HG03439 (cell line): ENCODE measurements at regions not wholly inside any gene's neighbourhood (a gene's known extent, or its start where the extent isn't known, plus 50 kb on each side); places are given as distances from the start of the nearest gene placed in this dataset.
"Not testable (repeated sequence)": the region's sequence is repeated elsewhere in the genome, so short reads cannot be mapped to it uniquely, and the experiment has no call there.

Experiments
- ATAC-seq: cut with Tn5 transposase; IDR thresholded peaks from one replicate; pipeline ENCODE4 v1.9.1; 2021; ENCODE audit warnings: mild to moderate bottlenecking, moderate library complexity; ENCODE audit not compliant: unreplicated experiment

DNA sequence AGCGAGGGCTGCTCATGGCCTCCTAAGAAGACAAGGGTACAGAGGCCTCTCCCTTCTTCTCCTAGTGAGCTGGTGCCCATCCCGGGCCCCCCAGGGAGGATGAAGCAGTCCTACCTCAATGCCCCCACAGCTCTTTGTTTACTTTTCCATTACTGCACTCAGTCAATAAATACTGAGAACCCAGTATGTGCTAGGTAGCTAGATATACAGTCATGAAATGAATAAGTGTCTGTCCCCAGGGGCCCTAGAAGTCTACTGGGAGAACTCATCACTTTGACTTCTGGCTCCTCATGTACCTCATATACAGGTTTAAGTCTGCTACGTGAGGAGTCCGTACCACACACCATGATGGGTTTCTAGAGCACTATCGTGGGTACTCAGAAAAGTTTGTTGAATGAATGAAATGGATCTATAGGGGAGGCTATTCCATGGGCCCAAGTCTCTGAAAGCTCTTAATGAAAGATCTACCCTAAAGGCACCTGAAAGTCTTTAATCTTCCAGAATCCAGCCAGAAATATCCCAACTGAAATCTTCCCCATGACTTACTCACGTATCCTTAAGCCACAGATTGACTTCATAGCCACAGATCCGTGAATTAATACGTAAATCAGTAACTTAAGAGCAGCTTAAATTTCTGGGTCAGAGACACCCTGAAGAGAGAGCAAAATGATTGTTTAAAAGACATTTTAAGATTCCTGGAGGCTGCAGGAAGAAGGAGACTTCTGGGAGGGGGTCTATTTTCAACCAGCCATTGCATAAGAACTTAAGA lies 51.6 kb upstream of the POMP start:
- ATAC-seq, result peak; percentile 70

GRCh38 chr13:28606466-28606865 lies 52.5 kb upstream of the POMP start:
- ATAC-seq, result no peak

GRCh38 chr13:28605147-28605546 lies 53.8 kb upstream of the POMP start:
- not testable (repeated sequence) for ATAC-seq

DNA sequence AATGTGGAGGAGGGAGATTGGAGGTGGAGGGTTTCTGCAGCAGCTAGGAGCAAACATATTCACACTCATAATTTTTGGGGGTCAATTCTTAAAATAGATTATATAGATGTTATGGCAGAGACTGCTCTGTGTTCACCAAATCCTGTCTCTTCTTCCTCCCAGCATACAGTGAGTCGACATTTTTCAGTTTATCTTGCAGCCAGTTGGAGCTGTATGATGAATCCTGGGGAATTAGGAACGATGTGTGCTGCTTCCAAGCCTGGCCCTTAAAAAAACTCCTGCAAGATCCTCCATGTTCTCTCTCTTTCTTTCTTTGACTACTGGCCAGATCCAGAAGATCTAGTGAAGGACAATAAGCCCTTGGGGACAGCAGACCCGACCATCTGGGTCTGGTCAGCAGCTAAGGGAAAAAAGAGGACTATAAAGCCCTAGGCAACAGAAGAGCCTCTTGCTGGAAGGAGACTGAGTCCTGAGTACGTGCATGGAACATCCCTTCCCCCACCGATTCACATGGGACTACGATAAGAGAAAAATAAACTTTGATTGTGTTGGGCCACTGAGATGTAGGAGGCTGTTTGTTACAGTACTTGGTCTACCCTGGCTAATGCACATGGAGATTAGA lies 55.8 kb upstream of the POMP start:
- ATAC-seq, result no peak

GRCh38 chr13:28602580-28602979 lies 56.4 kb upstream of the POMP start:
- ATAC-seq, result no peak

- ATAC-seq, result no peak
Measured at GRCh38 chr13:28601581-28601980, 57.3 kb upstream of the POMP start.

- no peak for ATAC-seq
Measured at GRCh38 chr13:28597641-28598040, 61.3 kb upstream of the POMP start.

DNA sequence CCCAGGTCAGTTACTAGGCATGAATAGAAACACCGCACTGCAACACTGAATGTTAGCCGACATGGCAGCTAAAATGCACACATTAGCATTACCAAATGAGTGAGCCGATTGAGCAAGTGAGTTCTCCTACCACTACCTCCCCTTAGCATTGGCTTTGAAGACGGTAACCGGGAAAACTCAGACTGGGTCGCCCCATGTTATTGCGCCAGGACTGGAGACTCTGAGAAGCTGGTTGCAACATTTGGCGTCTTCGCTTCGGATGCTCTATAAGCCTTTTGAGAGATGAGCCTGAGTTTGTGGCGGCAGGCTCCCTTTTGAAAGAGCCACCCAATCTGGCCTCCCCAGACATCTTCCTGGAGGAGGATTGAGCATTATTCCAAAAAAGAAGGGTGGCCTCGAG lies 68.5 kb upstream of the POMP start:
- ATAC-seq, result no peak

GRCh38 chr13:28588296-28588695 lies 70.6 kb upstream of the POMP start:
- no peak for ATAC-seq

- no peak for ATAC-seq
Measured at GRCh38 chr13:28587174-28587540, 71.8 kb upstream of the POMP start.

DNA sequence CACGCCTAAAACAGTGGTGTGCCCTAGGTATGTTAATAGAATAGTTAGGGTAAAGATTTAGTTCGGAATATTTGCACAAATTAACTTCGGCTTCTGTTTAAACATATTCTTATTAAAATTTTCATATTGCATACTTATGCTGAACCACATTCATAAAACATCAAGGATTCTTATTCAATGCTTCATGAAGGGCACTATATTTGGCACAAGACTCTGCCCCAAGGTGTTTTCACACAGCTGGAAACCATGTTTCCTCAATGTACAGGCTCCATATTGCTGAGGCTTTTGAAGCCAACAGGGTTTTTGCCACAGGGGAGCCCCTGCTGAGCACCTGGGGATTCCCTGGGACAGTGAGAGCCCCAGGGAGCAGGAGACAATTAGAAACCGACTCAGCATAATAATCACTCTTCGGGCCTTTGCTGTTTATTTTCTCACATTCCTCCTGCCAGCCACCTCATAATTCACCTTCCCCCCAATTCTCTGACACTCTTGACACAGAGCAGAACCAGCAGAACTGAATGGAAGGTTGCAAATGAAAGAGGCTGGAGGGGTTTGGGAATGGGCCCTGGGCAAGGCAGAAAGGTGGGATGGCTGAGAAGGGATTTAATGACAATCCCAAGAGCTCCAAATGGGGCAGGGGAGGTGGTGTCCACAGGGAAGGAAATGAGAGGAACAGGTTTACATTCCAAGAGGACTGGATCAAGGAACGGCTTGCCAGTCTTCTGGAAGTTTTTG lies 72.3 kb upstream of the POMP start:
- no peak for ATAC-seq

GRCh38 chr13:28585561-28585960 lies 73.4 kb upstream of the POMP start:
- no peak for ATAC-seq

- no peak for ATAC-seq
Measured at GRCh38 chr13:28584873-28585381, 74.0 kb upstream of the POMP start.

DNA sequence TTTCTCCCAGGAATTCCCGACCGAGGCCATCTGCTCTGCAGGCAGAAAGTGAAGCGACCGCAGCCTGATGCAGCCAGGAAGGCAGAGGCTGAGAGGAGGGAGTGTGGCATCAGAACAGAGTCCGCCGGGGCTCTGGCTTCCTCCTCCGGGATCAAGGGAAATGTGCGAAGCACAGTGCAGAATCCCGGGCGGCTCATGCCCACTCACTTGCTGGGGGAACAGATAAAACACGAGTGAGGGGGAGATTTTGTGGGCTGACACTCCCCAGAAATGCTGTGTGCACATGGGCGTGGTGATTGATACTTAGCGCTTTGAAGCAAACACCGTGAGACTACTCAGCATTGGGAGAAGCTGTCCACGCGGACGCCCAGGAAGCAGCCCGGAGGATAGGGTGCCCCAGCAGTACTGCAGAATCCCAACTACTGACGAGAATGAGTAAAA lies 75.3 kb upstream of the POMP start:
- ATAC-seq, result no peak

GRCh38 chr13:28582892-28583240 lies 76.1 kb upstream of the POMP start:
- no peak for ATAC-seq

- ATAC-seq, result no peak
Measured at GRCh38 chr13:28582225-28582891, 76.6 kb upstream of the POMP start.

GRCh38 chr13:28581451-28581850 lies 77.5 kb upstream of the POMP start:
- no peak for ATAC-seq

DNA sequence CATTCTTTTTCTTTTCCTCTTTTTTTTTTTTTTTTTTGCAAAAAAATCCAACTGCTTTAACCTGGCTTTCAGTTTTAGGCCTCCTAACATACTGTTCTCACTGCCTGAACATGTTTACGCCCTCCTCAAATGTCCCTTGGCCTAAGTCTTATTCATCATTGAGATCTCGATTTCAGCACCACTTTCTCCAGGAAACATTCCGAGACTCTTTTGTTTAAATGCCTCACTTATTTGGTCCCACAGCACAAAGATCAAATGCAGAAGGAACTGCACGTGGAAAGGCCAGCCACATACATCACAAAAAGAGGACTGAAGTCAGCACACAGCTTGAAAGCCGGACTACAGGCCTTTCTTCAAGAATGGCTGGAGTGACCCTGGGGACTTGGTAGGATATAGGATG lies 79.2 kb upstream of the POMP start:
- ATAC-seq, result no peak

GRCh38 chr13:28579322-28579721 lies 79.6 kb upstream of the POMP start:
- ATAC-seq, result no peak

- no peak for ATAC-seq
Measured at GRCh38 chr13:28576067-28576466, 81.1 kb upstream of the FLT1 start.

DNA sequence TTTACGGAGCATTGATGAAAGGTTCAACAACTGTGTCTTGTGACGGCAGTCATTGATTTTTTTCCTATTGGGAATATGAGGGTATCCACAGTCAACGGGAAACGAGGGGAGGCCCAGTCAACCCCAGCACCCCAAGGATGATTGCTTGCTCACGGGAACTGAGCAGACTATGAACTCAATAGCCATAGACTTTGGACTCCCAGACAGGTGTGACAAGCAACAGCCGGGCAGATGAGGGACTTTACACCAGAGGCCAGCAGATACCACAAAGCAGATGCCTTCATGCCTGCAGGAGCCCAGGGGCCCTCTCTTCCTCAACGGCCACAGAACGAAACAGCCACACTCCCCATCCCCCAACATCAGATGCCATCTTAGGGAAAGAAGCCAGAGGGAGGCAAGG lies 80.3 kb upstream of the FLT1 start:
- no peak for ATAC-seq
